Uterus (tissue), 2 donors: ENCODE measurements at regions not wholly inside any gene's neighbourhood (a gene's known extent, or its start where the extent isn't known, plus 50 kb on each side); places are given as distances from the start of the nearest gene placed in this dataset.

Experiments used
- POLR2A ChIP-seq, 2 donors: fragments of 450-650 bp; IDR thresholded peaks; one replicate each; pipeline ENCODE4 v1.6.1; 2016; ENCODE audit warnings: antibody characterized with exemption in 2 of 2, mild to moderate bottlenecking in 1 of 2, moderate library complexity in 1 of 2
- TF ChIP-seq, protein P1 (sequence below), 4 experiments: fragments of 200-600 bp in 2 of 4; fragments of 450-650 bp in 2 of 4; sonication (generic) in 2 of 4; IDR thresholded peaks; one replicate each; pipeline ENCODE4 v1.5.1; 2016 to 2019; ENCODE audit warnings: antibody characterized with exemption in 4 of 4, mild to moderate bottlenecking in 2 of 4, moderate library complexity in 1 of 4

DNA sequence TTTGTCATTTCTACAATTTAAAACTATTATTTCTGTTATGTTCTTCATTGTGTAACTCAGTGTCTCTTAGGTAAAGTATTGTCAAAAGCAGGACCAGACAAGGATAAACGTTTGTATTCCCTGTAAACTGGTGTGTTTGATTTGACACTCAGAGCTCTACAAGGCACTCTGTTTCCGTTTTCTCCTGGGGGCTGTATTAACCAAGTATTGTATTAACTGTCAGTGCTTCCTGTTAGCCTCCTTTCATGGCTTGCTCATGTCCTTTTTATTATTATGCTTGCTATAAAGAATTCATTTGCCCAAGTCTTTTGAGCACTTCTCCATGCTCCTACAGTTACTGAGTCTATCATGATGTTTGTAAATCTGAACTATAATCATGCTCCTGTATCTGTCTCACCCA is 323.7 kb downstream of the LPIN1 start:
- TF ChIP-seq, protein P1, sequence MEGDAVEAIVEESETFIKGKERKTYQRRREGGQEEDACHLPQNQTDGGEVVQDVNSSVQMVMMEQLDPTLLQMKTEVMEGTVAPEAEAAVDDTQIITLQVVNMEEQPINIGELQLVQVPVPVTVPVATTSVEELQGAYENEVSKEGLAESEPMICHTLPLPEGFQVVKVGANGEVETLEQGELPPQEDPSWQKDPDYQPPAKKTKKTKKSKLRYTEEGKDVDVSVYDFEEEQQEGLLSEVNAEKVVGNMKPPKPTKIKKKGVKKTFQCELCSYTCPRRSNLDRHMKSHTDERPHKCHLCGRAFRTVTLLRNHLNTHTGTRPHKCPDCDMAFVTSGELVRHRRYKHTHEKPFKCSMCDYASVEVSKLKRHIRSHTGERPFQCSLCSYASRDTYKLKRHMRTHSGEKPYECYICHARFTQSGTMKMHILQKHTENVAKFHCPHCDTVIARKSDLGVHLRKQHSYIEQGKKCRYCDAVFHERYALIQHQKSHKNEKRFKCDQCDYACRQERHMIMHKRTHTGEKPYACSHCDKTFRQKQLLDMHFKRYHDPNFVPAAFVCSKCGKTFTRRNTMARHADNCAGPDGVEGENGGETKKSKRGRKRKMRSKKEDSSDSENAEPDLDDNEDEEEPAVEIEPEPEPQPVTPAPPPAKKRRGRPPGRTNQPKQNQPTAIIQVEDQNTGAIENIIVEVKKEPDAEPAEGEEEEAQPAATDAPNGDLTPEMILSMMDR (IDR thresholded peaks at IDR 0.05), result no peak
- no peak for TF ChIP-seq POLR2A (IDR thresholded peaks at IDR 0.05)
